K562 (cell line): ENCODE measurements at regions not wholly inside any gene's neighbourhood (a gene's known extent, or its start where the extent isn't known, plus 50 kb on each side); places are given as distances from the start of the nearest gene placed in this dataset.

Experiments used
- EP300 ChIP-seq: IDR thresholded peaks from 2 replicates; pipeline ENCODE4 v1.6.1; 2012; ENCODE audit warnings: low read length, improper control_type of control experiment
- KAT7 ChIP-seq: sonication (generic); formaldehyde crosslinking; IDR thresholded peaks from 2 replicates; pipeline ENCODE4 v1.8.0; 2022; ENCODE audit warnings: missing genetic modification reagents, mild to moderate bottlenecking, borderline replicate concordance
- MEIS2 ChIP-seq: fragments of 450-650 bp; IDR thresholded peaks from 2 replicates; pipeline ENCODE4 v1.6.1; 2014; ENCODE audit warnings: mild to moderate bottlenecking; ENCODE audit not compliant: partially characterized antibody
- PHB2 ChIP-seq: fragments of 450-650 bp; IDR thresholded peaks from 2 replicates; pipeline ENCODE4 v1.6.1; 2017; ENCODE audit warnings: low read depth
- SAFB2 ChIP-seq: fragments of 200-400 bp; formaldehyde crosslinking; IDR thresholded peaks from 2 replicates; pipeline ENCODE4 v1.6.1; 2018; ENCODE audit warnings: borderline replicate concordance, low read length, low read depth, moderate library complexity; ENCODE audit not compliant: severe bottlenecking
- TF ChIP-seq, protein P1 (sequence below): fragments of 450-650 bp; IDR thresholded peaks from 2 replicates; pipeline ENCODE4 v1.7.1; 2018; ENCODE audit warnings: mild to moderate bottlenecking, low read depth; ENCODE audit not compliant: partially characterized antibody

DNA sequence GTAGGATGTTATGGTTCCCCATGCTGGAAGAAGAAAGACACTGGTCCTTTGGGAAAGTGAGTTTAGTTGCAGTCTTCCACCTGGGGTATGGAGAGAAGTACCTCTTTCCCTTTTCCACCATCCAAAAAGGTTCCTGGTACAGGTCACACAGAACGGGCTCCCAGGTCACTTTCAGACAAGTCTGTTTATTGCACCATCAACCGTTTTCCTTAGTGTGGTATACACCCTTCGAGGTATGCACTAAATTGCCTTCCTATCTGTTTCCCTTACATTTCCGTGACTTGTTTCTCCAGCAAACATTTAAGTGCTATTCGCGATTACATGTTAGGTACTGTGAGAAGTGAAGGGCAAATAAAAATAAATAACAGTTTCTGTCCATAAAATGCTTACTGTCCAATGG lies 185.1 kb downstream of the ARL4A start:
- TF ChIP-seq, protein P1, sequence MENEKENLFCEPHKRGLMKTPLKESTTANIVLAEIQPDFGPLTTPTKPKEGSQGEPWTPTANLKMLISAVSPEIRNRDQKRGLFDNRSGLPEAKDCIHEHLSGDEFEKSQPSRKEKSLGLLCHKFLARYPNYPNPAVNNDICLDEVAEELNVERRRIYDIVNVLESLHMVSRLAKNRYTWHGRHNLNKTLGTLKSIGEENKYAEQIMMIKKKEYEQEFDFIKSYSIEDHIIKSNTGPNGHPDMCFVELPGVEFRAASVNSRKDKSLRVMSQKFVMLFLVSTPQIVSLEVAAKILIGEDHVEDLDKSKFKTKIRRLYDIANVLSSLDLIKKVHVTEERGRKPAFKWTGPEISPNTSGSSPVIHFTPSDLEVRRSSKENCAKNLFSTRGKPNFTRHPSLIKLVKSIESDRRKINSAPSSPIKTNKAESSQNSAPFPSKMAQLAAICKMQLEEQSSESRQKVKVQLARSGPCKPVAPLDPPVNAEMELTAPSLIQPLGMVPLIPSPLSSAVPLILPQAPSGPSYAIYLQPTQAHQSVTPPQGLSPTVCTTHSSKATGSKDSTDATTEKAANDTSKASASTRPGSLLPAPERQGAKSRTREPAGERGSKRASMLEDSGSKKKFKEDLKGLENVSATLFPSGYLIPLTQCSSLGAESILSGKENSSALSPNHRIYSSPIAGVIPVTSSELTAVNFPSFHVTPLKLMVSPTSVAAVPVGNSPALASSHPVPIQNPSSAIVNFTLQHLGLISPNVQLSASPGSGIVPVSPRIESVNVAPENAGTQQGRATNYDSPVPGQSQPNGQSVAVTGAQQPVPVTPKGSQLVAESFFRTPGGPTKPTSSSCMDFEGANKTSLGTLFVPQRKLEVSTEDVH: no peak
- TF ChIP-seq PHB2 (no peak), MEIS2 (no peak), KAT7 (CRISPR knock-in tag) (no peak), SAFB2 (no peak), EP300 (no peak)
